Suprapubic skin (tissue), 3 donors: ENCODE measurements at regions not wholly inside any gene's neighbourhood (a gene's known extent, or its start where the extent isn't known, plus 50 kb on each side); places are given as distances from the start of the nearest gene placed in this dataset.

Experiments used
- CTCF ChIP-seq, 2 donors: fragments of 200-600 bp in 1 of 2; fragments of 450-650 bp in 1 of 2; sonication (generic) in 1 of 2; IDR thresholded peaks; one replicate each; pipeline ENCODE4 v1.5.1; 2016 to 2019; ENCODE audit warnings: antibody characterized with exemption in 2 of 2, mild to moderate bottlenecking in 1 of 2, moderate library complexity in 1 of 2
- EP300 ChIP-seq: sonication (generic); formaldehyde crosslinking; IDR thresholded peaks from one replicate; pipeline ENCODE4 v1.6.1; 2017; ENCODE audit warnings: antibody characterized with exemption
- POLR2A ChIP-seq, 2 donors: fragments of 450-650 bp; IDR thresholded peaks; one replicate each; pipeline ENCODE4 v1.6.1; 2017; ENCODE audit warnings: antibody characterized with exemption in 2 of 2, mild to moderate bottlenecking in 2 of 2, moderate library complexity in 2 of 2

- TF ChIP-seq CTCF (IDR thresholded peaks at IDR 0.05) (no peak), POLR2A (IDR thresholded peaks at IDR 0.05) (no peak), EP300 (no peak)
These were observed 881.5 kb downstream of the RPS29 start for GRCh38 chr14:48704639-48705038.
